ENCODE measurements at regions not wholly inside any gene's neighbourhood (a gene's known extent, or its start where the extent isn't known, plus 50 kb on each side); places are given as distances from the start of the nearest gene placed in this dataset.
"Not testable (repeated sequence)": the region's sequence is repeated elsewhere in the genome, so short reads cannot be mapped to it uniquely, and the experiment has no call there.

DNA sequence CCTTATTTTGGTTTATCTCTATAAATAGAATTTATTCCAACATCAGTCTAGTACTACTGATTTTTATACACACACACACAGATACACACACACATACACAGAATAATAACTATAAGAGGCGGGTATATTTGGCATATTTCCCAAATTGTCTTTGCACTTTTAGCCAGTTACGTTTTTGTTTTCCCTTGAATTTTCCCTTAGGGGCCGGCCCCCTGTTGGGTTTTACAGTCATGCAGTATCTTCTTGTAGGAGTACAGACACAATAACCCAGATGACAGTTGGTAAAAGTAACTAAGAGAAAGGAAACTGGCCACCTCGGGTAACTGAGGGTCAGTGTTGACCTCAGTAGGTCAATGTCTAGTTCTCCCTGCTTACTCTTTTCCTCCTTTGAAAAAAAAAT is 50.9 kb downstream of the DISP1 start:
- no peak overlapping the region for H3K4me3 ChIP-seq (ENCODE audit: low read depth, low read length)
- no peak for DNase-seq (ENCODE audit: low read depth)

DNA sequence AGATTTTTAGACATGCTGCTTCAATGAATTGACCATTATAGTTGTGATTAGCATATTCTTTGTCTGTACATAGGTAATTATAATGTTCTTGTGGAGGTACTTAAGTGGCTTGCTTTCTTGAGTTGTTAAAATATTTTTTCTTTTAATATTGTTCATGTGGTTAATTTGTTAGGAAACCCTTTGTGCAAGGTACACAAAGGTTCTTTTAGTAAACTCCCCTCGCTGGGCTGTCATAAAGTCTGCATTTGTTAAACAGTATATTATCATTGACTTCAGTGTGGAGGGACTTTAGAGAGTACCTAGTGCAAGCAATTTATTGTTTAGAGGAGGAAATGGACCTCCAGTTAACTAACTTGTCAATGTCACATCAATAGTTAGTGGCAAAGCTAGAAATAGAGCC is 52.5 kb downstream of the DISP1 start:
- no peak for DNase-seq (ENCODE audit: low read depth)
- no peak overlapping the region for H3K4me3 ChIP-seq (ENCODE audit: low read depth, low read length)

DNA sequence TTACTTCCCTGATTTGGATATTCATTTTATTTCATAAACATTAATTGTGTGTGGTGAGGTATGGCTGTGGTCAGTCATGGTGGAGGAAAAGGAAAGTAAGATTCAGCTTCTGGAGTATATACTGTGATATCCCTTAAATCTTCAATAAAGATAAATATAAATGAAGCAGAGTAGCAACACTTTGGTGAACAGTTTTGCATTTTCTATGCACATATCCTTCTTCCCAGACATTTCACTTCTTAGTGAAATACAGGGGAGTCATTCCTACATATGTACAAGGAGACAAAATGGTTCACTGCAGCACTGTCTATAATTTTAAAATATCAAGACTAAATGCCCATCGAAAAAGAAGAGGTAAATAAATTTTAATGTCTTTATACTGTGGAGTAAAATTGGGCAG is 61.3 kb downstream of the DISP1 start:
- H3K4me3 ChIP-seq (ENCODE audit: low read depth, low read length), result no peak overlapping the region
- no peak for DNase-seq (ENCODE audit: low read depth)

DNA sequence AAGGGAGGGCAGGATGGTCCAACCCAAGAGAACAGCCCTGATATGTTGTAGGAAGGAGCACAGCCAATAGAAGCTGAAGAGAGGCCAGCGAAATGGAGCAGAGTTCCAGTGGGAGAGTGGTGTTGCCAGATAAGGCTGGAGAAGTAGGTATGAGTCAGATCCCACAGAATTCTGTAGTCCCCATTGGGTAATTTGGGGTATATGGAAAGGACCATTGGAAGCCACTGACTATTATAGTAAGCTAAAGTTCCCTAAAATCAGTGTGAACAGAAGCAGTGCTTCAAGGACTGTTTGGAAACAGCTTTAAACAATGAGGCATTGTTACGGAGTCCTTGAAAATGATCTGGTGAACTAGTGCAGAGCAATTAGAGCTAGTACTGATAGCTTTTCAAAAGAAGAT is 63.0 kb downstream of the DISP1 start:
- no peak for DNase-seq (ENCODE audit: low read depth)
- H3K4me3 ChIP-seq (ENCODE audit: low read depth, low read length), result no peak overlapping the region

DNA sequence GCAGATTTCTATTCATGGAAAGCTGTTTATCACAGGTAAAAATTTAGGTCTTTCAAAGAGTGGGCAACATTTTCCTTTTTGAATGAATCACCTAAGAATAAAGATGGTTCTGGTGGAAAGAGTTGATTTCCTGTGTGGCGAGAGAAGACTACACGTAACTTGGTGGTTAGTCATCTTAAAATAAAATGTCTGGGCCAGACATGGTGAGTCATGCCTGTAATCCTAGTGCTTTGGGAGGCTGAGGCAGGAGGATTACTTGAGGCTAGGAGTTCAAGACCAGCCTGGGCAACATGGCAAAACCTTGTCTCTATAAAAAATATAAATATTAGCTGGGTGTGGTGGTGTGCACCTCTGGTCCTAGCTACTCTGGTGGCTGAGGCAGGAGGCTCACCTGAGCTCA is 65.7 kb downstream of the DISP1 start:
- DNase-seq (ENCODE audit: low read depth), result peak; percentile 42
- H3K4me3 ChIP-seq (ENCODE audit: low read depth, low read length), result no peak overlapping the region

DNA sequence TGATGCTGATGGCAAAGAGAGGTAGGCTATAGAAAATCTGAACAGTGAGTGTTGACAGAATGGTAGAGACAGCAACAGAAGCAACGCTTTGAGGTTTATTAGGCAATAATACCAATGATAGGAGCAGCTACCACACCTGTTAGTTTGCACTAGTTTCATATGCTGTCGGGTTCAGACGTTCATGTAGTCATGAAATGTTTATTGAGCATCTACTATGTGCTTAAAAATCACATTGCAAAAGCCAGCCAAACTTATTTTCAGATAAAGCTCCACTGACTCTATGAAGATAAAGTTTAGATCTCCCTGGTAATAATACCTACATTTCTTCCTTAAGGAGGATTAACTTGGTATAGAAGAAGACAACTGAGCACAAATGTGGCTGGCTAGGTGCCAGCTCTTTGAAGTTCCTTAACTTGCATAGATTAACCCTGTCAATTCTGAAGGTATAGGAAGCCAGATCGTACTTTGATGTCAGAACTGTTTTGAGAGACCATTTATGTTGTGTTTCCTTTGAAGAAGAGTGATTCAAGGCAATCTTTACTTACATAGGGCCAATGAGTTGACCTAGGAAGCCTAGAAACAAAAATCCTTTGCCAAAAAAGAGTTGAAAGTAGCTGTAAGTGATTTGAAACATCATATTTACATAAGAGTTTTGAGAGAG is 71.5 kb downstream of the DISP1 start:
- no peak overlapping the region for H3K4me3 ChIP-seq (ENCODE audit: low read depth, low read length)
- no peak for DNase-seq (ENCODE audit: low read depth)

DNA sequence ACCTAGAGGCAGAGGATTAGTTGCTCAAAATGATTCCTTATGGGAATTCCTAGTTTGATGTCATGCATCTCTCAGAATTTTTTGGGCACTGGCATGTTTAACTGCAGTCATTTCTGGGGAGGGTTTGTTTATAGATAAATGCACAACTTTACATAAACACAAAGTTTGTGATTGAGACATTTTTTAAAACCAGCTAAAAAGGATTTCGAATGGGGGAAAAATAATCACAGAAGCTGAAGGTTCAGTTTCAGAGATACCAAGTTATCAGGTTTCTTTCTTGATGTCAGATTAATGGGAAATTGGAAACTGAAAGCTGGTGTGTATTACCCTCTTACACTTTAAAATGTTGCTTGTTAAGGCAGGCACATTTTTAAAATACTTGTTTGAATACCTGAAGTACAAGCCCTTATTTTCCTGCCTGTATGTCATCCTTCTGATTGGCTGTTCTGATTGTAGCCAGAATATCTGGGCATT is 72.1 kb downstream of the DISP1 start:
- DNase-seq (ENCODE audit: low read depth), result no peak
- no peak overlapping the region for H3K4me3 ChIP-seq (ENCODE audit: low read depth, low read length)

DNA sequence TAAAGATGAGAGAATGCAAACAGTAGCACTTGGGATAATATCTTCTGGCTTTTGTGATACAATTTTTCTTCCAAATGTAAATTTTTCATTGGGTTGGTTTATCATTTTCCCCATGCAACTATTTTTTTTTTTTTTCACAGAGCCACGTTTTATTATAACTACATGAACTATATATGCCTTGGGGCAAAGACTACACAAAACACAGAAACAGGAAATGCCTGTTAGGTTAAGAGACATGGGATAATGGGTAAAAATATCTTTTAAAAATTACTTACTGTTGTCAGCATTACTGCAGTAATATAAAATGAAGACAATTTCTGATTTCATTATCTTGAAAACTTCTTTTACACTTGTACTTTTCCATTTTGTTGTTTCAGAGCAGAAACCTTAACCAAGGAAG is 74.6 kb downstream of the DISP1 start:
- no peak for DNase-seq (ENCODE audit: low read depth)
- H3K4me3 ChIP-seq (ENCODE audit: low read depth, low read length), result no peak overlapping the region

DNA sequence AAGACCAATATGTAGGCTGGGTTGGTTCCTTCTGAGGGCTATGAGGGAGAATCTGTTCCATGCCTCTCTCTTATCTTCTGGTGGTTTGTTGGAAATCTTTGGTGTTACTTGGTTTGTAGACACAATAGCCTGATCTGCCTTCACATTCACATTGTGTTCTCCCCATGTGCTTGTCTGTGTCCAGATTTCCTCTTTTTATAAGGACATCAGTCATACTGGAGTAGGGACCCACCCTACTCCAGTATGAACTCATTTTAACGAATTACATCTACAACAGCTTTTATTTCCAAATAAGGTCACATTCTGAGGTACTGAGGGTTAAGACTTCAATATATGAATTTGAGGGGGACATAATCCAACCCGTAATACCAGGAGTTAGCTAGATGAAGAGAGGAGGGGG is 75.9 kb downstream of the DISP1 start:
- no peak overlapping the region for H3K4me3 ChIP-seq (ENCODE audit: low read depth, low read length)
- DNase-seq (ENCODE audit: low read depth), result no peak

DNA sequence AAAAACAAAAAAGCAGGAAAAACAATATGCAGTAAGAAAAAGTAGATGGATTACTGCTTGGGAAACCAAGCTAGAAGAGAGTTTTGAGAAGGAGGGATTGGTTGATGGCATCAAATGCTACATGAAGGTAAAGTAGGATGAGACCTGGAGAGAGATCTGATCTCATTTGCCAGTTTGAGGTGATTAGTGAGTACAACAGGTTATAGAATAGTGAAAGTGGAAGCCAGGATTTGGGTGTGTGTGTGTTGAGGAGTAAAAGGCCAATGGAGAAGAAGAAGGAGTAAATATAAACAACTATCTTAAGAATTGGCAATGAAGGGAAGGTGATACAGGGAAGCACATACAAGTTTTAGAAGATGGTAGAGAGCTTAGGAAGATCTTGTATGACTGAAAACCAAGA is 76.7 kb downstream of the DISP1 start:
- DNase-seq (ENCODE audit: low read depth), result no peak
- H3K4me3 ChIP-seq (ENCODE audit: low read depth, low read length), result no peak overlapping the region

DNA sequence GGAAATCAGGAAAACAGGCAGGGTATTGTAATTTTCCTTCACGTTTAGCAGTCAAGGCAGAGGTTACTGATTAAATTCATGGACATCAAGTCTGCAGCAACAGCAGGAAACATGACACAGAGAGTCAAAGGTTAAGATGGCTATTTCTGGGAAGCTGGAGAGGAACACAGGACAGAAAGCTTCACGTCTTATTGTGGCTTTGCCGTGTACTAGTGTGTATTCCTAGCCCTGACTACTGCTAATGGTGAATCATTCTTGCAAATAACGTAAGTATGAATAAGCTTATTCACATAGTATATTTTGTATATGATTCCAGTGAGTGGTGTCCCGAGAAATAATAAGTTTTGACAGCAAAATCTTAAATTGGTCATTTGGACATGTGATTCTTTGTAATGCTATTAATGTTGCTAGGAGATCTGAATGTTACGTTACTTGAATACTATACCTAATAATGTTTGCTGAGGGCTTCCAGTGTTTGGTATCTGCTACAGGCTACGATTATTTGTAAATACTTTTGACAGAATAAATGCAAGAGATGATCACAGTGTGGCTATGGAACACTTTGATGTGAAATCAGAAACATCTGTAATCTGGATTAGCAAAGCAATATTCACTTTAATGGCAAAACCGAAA is 77.4 kb downstream of the DISP1 start:
- peak; percentile 81 for DNase-seq (ENCODE audit: low read depth)
- no peak overlapping the region for H3K4me3 ChIP-seq (ENCODE audit: low read depth, low read length)

DNA sequence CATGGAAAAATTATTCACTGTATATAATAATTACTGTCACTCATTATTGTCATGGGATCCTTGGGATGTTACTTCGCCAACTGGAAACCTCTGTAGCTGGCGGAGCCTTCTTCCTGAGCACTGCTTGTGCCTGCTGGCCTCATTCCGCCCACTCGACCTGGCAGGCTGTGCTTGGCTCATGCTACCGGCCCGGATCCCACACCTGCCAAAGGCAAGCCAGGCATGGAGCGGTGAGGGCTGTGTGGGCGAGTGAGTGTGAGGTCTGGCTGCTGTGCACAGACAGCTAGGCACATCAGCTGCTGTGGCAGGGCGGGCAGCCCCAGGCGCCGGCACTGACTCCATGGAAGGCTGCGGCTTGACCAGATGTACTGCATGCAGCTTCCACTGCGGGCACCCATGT is 78.4 kb downstream of the DISP1 start:
- DNase-seq (ENCODE audit: low read depth), result no peak
- H3K4me3 ChIP-seq (ENCODE audit: low read depth, low read length), result no peak overlapping the region

DNA sequence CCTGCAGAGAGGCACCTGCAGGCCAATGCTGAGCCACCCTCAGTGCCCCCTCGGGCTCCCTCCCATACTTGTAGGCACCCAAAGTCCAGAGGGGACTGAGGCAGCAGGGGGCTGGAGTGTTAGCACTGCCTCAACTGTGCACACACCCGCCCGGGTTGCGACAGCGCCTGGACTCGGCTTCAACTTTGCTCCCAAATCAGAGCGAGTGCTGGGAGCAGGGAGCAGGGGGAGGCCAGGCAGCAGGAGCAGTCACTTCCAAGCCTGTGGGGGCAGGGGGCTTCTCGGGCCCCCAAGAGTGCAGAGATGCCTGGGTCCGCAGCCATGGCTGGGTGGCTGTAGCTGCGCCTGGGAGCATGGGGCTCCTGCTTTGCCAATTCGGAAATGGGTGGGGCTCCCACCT is 79.5 kb downstream of the DISP1 start:
- no peak overlapping the region for H3K4me3 ChIP-seq (ENCODE audit: low read depth, low read length)
- no peak for DNase-seq (ENCODE audit: low read depth)

DNA sequence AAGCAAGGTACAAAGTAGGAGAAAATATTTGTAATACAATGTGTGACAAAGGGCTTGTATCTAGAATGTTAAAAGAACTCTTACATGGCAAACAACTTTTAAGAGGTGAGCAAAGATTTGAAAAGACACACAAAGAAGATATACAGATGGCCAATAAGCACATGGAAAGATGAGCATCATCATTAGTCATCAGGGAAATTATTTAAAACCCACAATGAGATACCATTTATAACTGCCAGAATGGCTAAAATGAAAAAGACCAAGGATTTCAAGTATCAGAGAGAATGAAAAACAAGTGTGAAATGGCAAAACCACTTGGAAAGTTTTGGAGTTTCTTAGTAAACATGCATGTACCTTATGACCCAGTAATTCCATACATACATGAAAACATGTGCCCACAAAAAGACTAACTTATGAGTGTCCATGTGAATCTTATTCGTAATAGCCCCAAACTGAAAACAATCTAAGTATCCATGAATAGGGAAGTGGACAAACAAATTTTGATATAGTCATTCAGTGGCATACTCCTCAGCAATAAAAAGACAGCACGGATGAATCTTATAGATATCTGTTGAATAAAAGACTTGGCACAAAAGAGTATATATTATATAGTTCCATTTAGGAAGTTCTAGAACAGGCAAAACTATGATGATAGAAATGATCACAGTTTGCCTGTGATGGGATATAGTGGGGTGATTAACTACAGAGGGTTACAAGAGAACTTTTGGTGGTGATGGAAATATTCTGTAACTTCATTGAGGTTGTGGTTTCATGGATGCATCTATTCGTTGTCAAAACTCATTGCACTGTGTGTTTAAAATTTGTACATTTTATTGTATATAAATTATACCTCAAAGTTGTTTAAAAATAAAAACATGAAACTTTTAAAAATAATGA is 82.0 kb downstream of the DISP1 start:
- DNase-seq (ENCODE audit: low read depth), result no peak
- no peak overlapping the region for H3K4me3 ChIP-seq (ENCODE audit: low read depth, low read length)

DNA sequence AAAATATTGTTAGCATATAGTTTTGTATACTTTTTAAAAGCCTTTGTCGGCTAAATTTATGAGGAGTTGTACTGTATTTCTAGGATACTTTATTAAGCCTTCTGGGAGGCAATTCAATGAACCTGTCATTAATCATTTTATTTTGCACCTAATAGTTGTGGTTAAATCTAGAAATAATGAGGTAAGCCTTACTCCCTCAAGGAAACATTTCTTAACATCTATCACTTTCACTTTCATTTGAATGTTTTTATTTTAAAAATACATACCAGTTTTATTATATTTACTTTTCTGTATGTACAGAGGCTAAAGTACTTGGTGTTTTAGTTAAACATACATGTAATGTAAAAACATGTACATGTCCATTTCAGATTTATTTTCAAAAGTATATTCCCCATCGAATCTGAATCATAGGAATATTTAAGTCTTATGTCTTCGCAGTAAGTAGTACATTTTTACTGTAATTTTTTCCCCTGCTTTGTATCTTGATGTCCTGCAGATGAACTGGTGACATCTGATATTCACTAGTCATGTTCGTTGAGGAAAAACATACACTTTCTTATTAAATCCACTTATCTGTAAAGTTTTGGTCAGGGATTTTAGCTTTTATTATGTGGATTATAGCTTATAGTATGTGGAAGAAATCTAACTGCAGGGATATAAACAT is 82.8 kb downstream of the DISP1 start:
- H3K4me3 ChIP-seq (ENCODE audit: low read depth, low read length), result peak overlapping the region; percentile 4
- no peak for DNase-seq (ENCODE audit: low read depth)

DNA sequence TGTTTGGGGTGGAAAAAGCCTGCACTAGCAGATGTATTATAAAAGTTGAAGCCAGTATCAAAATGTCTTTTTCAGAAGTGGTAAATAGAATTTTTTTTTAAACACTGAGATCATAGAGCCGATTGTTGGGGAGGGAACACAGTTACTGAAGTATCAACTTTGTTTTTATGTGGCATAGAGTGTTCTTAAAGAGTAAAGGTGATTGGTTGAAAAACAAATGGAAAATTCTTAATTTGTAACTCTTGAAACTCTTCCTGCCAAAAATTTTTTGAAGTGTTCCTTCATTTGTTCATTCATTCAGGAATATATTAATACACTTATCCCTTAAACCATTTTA is 83.3 kb downstream of the DISP1 start:
- H3K4me3 ChIP-seq (ENCODE audit: low read depth, low read length), result no peak overlapping the region
- no peak for DNase-seq (ENCODE audit: low read depth)

DNA sequence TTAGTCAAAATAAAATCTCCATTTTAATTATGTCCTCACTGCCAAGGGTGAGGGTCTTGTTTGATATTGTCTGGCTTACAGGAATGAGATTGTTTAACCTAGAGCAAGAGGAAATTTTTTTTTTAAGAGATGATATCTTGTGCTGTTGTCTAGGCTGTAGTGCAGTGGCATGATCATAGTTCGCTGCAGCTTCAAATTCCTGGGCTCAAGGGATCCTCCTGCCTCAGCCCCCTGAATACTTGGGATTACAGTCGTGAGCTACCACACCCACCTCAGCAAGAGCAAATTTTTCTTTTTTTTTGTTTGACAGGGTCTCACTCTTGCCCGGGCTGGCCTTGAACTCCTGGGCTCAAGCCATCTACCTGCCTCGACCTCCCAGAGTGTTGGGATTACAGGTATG is 84.6 kb downstream of the DISP1 start:
- no peak for DNase-seq (ENCODE audit: low read depth)
- H3K4me3 ChIP-seq (ENCODE audit: low read depth, low read length), result no peak overlapping the region

DNA sequence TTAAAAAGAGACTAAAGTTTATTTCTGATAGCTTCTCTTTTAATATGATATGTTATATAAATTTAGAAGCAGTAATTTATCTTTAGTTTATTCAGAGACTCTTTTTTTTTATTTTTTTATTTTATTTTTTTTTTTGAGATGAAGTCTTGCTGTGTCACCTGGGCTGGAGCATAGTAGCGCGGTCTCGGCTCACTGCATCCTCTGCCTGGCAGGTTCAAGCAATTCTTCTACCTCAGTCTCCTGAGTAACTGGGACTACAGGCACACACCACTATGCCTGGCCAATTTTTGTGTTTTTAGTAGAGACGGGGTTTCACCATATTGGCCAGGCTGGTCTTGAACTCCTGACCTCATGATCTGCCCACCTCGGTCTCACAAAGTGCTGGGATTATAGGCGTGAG is 89.6 kb downstream of the DISP1 start:
- no peak for DNase-seq (ENCODE audit: low read depth)
- H3K4me3 ChIP-seq (ENCODE audit: low read depth, low read length), result no peak overlapping the region

DNA sequence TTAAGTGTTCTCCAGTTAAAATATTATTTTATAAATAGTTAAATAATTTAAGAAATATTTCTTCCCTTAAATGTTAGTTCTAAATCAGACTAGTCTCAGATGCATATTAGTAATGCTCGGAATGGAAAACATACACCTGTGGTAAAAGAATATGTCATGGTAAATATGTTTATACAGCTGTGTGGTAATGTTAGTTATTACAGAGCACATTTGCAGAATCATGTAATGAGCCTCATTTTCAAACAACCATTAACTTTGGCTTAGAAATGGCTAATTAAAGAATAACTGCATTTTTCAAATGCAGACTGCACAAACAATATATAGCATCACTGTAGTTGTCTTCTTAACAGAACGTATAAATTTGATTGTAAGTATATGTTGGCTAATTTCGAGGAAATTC is 90.3 kb downstream of the DISP1 start:
- DNase-seq (ENCODE audit: low read depth), result no peak

DNA sequence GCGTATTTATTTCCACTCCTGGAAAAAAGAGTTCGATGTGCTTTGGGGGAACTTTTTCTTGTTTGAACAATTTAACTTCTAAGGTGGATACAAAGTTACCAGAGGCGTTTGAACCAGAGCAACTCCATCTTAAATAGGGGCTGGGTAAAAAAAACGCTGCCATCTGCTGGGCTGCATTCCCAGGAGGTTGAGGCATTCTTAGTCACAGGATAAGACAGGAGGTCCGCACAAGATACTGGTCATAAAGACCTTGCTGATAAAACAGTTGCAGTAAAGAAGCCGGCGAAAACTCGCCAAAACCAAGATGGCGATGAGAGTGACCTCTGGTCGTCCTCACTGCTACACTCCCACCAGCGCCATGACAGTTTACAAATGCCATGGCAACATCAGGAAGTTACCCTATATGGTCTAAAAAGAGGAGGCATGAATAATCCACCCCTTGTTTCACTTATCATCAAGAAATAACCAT is 91.5 kb downstream of the DISP1 start:
- DNase-seq (ENCODE audit: low read depth), result not testable (repeated sequence)

More for the DNA sequence above, 90.3 kb downstream of the DISP1 start:
- no peak overlapping the region for H3K4me3 ChIP-seq (ENCODE audit: low read depth, low read length)

More for the DNA sequence above, 91.5 kb downstream of the DISP1 start:
- H3K4me3 ChIP-seq (ENCODE audit: low read depth, low read length), result not testable (repeated sequence)
